Right ventricle myocardium superior (tissue), 1 donor: ENCODE measurements at regions not wholly inside any gene's neighbourhood (a gene's known extent, or its start where the extent isn't known, plus 50 kb on each side); places are given as distances from the start of the nearest gene placed in this dataset.

Source experiments
- ATAC-seq: fragments of 200-7000 bp; cut with Tn5 transposase; one replicate; pipeline ENCODE4 v1.9.1; 2020; ENCODE audit warnings: mild to moderate bottlenecking; ENCODE audit not compliant: poor library complexity
- DNase-seq: peaks from one replicate; pipeline ENCODE4 v3.0.0-alpha.2; 2020
- intact Hi-C: fragments of 100-400 bp; cut with DNase I; formaldehyde crosslinking; loops from one replicate; pipeline ENCODE4 v1.11.2; 2022
- donor health status: DM: no; HTN: yes; CAD: no; lungs with severe emphysema.

DNA sequence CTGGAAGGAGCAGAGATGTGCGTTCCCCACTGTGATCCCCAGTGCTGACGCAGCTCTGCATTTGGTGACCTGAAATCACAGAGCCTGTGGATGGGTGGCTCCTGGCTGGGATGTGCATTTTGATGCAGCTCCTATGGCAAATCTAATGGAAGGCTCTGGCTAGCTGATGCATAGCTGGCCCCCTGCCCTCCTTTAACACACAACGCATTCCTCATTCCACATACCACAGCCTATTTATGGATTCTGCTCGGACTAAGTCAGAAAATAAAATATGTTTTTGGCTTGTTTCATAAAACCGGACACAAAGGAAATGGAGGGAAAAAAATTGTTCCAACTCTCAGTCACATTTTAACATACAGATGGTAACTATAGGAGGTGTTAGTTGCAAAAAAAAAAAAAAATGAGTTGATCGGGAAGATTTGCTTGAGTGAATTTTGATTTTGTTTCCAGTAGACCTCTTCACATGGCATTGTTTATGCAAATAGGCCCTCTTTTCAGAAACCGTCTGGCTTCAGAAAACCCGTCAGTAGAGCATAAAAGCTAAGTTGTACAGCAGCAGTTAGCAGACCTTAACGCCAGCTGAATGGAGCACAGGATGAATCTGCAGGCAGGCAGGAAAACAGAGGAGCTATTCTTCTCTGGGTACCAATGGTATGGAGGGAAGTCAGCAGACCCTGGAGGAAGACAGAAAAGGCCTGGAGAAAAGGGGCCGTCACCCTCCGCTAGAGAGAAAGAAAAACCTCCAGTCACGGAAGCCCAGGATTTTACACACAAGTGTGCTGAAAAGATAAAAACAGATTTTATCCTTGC, 215.4 kb downstream of the HDGFL1 start:
- intact Hi-C loops: no loop called here
- no peak for ATAC-seq

DNA sequence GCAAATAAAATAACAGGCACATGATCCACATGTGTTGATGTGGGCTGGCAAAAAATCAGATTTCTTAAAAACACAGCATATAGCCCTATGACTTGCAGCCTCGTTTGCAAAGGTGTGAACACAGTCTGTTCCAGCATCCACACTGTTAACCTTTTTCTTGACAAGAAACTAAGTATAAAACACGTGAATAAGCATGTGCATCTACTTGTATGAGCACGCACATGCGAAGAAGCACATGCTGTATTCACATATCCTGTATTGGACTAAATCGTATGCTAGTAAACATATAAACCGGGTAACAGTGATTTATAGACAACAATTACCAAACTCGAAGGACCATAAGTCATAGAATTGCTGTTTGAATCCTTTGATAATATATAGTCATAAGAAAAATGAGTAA, 218.7 kb downstream of the HDGFL1 start:
- intact Hi-C loops: no loop called here
- DNase-seq (no peak), ATAC-seq (no peak)

More for the DNA sequence above, 215.4 kb downstream of the HDGFL1 start:
- no peak for DNase-seq

DNA sequence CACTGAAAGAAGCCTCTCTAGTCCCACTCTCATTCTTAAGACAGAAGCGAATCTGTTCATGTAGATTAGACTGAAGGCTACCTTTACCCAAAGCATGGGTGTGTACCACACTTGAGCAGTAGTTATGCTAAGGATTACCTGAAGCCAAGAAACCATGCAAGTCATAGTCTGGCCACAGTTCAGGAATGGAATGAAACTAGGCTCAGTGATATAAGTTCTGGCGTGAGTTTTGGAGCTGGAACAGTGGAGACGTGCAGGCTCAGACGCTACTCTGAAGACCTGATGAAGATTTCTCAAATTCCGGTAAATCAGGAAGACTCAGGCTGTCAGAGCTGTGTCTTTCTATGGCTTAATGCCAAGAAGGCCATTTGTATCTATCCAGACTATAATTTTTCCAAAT, 219.9 kb downstream of the HDGFL1 start:
- ATAC-seq (no peak), DNase-seq (no peak)
- intact Hi-C loops: no loop called here

- ATAC-seq: no peak
- no peak for DNase-seq
- intact Hi-C loops: no loop called here
These were observed 225.5 kb downstream of the HDGFL1 start for GRCh38 chr6:22794844-22795243.

DNA sequence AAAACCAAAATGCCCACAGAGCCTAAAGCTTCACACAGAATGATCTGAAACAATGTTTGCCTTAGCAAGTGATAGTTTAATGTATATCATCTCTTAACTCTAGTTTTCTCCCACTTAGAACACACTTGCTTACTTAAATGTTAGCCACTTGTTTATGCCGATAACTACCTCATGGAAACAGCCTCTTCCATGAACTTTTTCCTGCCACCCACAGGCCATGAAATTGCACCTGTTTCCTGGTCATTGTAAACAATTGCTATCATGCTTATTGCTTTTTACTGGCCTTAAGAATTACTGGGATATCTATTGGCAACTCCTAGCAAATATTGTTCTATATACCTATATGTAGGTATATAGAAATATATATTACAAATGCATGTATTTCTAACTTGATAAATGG, 231.1 kb downstream of the HDGFL1 start:
- DNase-seq (no peak), ATAC-seq (no peak)
- intact Hi-C loops: no loop called here

DNA sequence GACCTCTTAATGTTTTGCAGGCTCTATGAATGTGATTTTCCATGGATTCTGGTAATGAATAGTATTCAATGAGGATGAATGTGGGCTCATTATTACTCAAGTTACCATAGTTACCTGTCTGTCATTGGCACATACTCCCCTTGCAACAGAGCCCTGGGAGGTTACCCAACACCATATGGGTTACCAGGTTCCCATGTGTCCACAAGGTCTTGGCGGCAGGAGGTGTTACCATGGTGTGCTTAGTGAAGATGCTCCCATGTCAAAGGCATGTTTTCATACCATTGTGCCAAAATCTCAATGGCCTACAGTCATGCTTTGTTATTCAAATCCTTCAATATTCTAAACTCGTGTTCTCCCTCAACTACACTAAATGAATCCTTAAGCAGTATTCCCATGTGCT, 232.5 kb downstream of the HDGFL1 start:
- DNase-seq: no peak
- intact Hi-C loops: no loop called here
- ATAC-seq: no peak

DNA sequence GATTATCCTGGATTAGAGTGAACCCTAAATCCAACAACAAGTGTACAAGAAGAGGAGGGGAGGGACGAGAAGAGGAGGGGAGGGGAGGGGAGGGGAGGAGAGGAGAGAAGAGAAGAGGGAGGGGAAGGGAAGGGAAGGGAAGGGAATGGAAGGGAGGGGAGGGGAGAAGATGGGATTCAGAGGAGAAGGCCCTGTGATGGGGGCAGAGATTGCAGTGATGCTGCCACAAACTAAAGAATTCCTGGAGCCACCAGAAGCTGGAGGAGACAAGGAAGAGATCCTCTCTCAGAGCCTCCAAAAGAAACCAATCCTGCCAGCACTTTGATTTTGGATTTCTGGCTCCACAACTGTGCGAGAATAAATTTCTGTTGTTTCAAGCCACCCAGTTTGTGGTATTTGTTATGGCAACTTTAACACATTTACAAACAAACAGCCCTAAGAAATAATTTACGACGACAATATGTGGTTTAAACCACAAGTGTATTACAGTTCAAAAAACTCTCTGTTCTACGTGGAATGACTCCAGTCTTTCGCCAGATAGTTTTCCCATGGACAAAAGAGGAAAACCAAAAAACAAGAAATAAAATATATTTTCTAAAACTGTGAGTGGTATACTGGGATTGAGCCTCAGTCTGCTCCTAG, 235.4 kb downstream of the HDGFL1 start:
- DNase-seq (no peak), ATAC-seq (no peak)
- intact Hi-C loops: no loop called here

DNA sequence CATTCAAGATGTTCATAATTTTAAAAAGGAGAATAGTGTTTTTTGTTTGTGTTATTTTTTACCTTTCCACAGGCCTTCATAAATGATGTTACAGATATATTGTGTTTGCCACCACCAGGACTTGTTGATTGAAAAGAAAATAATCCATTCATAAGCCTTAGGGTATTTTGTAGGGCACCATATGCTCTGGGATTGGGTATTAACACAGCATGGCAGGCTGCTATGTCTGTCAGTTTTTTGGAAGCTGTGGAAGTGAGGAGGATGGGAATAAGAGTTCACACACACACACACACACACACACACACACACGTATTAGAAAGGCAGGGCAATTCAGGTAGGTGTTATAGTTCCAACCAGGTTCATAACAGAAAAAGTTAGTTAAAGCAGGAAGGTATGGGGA, 237.9 kb downstream of the HDGFL1 start:
- intact Hi-C loops: no loop called here
- ATAC-seq: no peak
- no peak for DNase-seq

DNA sequence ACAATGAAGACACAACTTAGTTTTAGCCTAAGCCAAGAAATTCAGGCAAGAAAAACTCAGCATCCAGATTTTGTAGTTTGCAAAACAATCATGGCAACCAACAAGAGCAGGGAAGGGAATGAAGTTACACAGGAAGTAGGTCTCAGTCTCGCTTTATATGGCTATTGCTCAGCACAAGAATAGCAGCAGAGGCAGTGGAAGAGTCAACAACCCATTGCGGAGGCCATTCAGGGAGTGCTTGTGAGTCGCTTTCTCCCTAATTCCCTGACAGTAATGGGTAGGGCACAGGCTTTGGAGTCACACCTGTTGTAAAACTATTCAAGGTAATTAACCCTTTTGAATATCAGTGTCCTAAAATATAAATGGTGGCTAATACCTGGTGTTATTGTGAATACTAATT, 238.5 kb downstream of the HDGFL1 start:
- intact Hi-C loops: no loop called here
- DNase-seq (no peak), ATAC-seq (no peak)

- ATAC-seq (no peak), DNase-seq (no peak)
- intact Hi-C loops: no loop called here
These were observed 239.1 kb downstream of the HDGFL1 start for GRCh38 chr6:22808466-22808865.

DNA sequence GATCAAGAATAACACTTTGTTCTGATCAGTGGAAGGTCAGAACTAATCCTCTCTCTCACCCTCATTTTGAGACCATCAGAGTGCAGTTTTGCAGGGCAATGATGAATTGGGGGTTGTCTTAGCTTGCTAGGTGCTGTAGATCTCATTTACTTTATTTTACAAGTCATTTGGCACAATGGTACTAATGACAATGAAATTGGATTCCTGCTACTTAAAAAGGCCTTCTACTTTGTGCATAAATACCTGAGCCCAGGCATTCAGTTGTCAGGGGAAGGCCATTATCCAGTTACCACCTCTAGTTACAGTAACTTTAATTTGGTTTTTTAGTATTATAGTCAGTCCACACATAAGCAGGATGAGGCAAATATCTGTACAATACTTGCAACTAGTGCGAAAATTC, 240.0 kb downstream of the HDGFL1 start:
- intact Hi-C loops: no loop called here
- DNase-seq (no peak), ATAC-seq (no peak)

DNA sequence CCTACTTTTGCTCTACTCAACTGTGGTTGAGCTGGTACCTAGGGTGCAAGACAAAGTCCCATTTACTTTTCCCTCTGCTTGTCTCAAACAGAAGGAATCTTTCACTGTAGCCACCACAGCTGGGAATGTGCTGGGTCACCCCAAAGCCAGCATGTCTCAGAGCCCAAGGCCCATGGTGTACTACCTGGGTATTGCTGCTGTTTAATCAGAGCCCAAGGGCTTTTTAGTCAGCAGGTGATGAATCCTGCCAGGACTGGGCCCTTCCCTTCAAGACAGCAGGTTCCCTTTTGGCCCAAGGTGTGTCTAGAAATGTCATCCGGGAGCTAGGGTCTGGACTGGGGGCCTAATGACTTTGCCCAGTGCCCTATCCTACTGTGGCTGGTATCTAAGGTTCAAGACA, 249.8 kb downstream of the HDGFL1 start:
- ATAC-seq (no peak), DNase-seq (no peak)
- intact Hi-C loops: no loop called here

- ATAC-seq (peak; percentile 86), DNase-seq (no peak)
- intact Hi-C loops: no loop called here
These were observed 252.4 kb downstream of the HDGFL1 start for GRCh38 chr6:22821664-22822320.

DNA sequence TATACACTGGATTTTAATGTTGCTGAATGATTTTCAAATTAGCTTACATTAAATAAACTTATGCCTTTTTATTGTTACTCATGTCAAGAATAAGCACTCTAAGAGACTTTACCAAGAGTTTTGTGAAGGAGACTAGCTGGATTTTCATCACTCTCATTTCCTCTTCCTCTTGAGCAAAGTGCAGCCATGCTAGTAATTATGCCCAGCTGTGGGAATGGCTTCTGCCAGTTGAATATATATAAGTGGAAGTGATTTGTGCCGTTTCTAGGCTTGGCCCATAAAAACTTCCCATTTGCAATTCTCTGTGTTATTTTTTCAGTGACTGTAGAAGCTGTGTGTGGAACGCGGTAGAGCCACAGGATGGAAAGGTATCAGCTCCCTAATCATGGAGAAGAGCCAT, 255.8 kb downstream of the HDGFL1 start:
- no peak for ATAC-seq
- intact Hi-C loops: no loop called here
- no peak for DNase-seq

DNA sequence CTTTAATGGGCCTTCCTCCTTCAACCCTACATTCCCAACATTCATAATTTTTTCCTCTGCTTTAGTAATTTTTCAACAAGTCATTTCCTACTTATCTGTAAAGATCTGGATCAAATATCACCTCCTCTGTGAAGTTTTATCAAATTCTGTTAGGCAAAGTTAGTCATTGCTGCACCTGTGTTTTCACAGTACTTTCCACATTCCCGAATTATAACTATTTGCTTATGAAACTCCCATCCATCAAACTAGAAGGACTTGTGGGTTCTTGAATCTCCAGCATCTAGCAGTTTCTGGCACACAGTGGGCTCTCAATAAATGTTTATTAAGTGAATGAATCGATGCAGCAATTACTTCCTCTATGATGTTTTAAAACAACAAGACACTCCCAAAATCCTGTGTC, 257.6 kb downstream of the HDGFL1 start:
- ATAC-seq (no peak), DNase-seq (no peak)
- intact Hi-C loops: no loop called here

DNA sequence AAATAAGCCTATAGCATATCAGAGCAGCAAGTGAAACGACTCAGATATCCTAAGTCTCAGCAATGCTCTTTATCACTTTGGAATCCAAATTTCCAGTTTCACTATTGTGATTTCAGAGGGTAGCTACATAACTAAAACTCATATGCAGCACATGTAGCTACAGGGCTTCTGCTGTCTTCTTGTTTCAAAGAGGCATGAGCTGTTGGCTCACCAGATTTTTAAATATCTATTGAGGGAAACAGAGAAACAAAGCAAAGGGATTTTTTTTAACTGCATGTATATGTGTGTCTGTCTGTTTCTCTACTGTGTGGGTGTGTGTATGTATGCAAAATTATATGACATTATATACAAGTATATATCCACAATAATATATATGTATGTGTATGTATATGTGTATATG, 258.4 kb downstream of the HDGFL1 start:
- ATAC-seq (peak; percentile 35), DNase-seq (no peak)
- intact Hi-C loops: no loop called here

GRCh38 chr6:22828179-22829062, 259.1 kb downstream of the HDGFL1 start:
- intact Hi-C loops: no loop called here
- peak; percentile 86 for ATAC-seq
- no peak for DNase-seq

DNA sequence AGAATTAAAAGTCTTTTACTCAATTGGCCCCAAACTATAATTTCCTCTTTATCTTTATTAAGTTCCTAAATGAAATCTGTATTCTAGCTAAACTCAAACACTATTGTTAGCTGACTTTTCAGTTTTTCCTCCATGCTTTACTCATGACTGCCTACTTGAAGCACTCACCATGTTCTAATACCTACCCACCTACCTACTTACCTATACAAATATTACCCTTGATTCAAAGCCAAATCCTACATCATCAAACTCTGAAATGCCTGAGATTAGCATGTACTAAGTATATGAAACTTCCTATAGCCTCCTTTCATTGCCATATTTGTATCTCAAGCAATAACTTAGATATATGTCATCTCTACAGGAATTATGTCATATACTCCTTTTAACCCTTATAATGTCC, 259.7 kb downstream of the HDGFL1 start:
- intact Hi-C loops: no loop called here
- DNase-seq (no peak), ATAC-seq (no peak)

DNA sequence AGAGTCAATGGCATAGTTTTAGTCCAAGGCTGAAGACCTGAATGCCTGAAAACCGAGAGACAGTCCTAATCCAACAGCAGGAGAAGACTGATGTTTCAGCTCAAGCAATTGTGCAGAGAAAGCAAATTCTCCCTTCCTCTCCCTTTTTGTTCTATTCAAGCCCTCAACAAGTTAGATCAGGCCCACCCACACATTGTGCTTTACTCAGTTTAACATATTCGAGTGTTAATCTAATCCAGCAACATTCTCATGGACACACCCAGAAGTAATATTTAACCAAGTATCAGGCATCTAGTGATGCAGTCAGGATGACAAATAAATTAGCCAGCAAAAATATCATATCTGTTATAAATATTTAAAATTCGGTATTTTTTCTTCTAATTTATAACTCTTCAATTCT, 261.1 kb downstream of the HDGFL1 start:
- no peak for ATAC-seq
- intact Hi-C loops: no loop called here
- no peak for DNase-seq
